Kidney (tissue), 13 donors: ENCODE measurements at regions not wholly inside any gene's neighbourhood (a gene's known extent, or its start where the extent isn't known, plus 50 kb on each side); places are given as distances from the start of the nearest gene placed in this dataset.

Experiments
- DNase-seq, 5 donors: peaks; one replicate each; pipeline ENCODE4 v3.0.0-alpha.2; 2013 to 2020
- FAIRE-seq: peaks from 2 replicates; lab custom pipeline; 2012; peaks lifted over from hg19 to GRCh38; lab: Jason Lieb, UNC
- H3K27ac ChIP-seq, 2 donors: one replicate each; pipeline ENCODE4 v1.7.0; 2013; ENCODE audit warnings: low read depth in 2 of 2, low read length in 2 of 2, inconsistent platforms in 1 of 2
- H3K27me3 ChIP-seq: one replicate; pipeline ENCODE4 v1.7.1; 2013; ENCODE audit warnings: low read length, inconsistent platforms; ENCODE audit not compliant: control insufficient read depth, insufficient read depth
- H3K36me3 ChIP-seq, 3 donors: one replicate each; pipeline versions ENCODE4 v1.7.0 to v1.7.1; 2013; ENCODE audit warnings: low read length in 3 of 3, control low read depth in 1 of 3, inconsistent platforms in 1 of 3; ENCODE audit not compliant: insufficient read depth in 3 of 3, control insufficient read depth in 2 of 3
- H3K4me1 ChIP-seq, 3 donors: one replicate each; pipeline versions ENCODE4 v1.7.0 to v1.7.1; 2013; ENCODE audit warnings: low read length in 3 of 3, inconsistent platforms in 1 of 3, low read depth in 1 of 3; ENCODE audit not compliant: control insufficient read depth in 2 of 3, insufficient read depth in 2 of 3
- H3K4me3 ChIP-seq, 3 donors: one replicate each; pipeline versions ENCODE4 v1.7.0 to v1.8.1; 2013; ENCODE audit warnings: low read length in 3 of 3, control low read depth in 1 of 3, inconsistent platforms in 1 of 3
- H3K9ac ChIP-seq, 3 donors: one replicate each; pipeline versions ENCODE4 v1.7.0 to v1.7.1; 2013; ENCODE audit warnings: low read length in 3 of 3, control low read depth in 1 of 3, inconsistent platforms in 1 of 3
- H3K9me3 ChIP-seq, 3 donors: one replicate each; pipeline versions ENCODE4 v1.7.0 to v1.7.1; 2013; ENCODE audit warnings: low read length in 3 of 3, control low read depth in 1 of 3, inconsistent platforms in 1 of 3; ENCODE audit not compliant: control insufficient read depth in 2 of 3, insufficient read depth in 1 of 3
- intact Hi-C: fragments of 100-400 bp; cut with DNase I; formaldehyde crosslinking; loops from one replicate; pipeline ENCODE4 v1.11.1; 2022
- TF ChIP-seq, protein P1 (sequence below): IDR thresholded peaks from 3 replicates; pipeline ENCODE4 v1.5.1; 2012; ENCODE audit warnings: mild to moderate bottlenecking, moderate library complexity, borderline replicate concordance; ENCODE audit not compliant: insufficient read depth; ENCODE audit errors: extremely low read depth
- donor health status: control.
- donor health status: control.
- donor health status: control.
- donor health status: control.
- donor health status: control.
- donor health status: DM: yes; HTN: yes; CAD: no.
- donor health status: Normal renal cell carcinoma (clear cell type).

DNA sequence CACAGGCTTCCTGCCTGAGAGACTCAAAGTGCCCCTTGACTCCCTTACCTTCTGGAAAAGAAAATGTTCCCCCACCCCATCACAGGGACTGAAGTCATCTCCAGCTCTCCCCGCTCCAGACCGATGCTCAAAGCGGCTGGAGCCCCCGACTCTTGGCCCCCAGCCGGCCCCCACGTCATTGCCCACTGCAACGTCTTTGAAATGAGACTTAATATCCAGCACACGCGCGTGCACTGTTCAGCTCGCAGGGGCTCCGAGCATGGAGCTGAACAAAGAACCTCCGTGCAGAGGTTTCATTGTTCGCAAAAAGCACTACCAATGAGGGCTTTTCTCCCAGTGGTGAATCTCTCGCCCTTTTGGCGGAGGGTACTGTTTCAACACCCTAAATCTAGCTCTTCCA, 313.4 kb upstream of the SORL1-AS1 start:
- FAIRE-seq = no peak
- no peak overlapping the region for H3K4me3 ChIP-seq

GRCh38 chr11:121763526-121763925, 310.8 kb upstream of the SORL1-AS1 start:
- Histone ChIP-seq H3K4me1 (peaks cover 0 to 4% (median 0%) of the 10 kb centered on the region in 3 donors), H3K4me3 (no peak overlapping the region), H3K27me3 (no peaks in the 10 kb centered on the region), H3K36me3 (no peaks in the 10 kb centered on the region), H3K9me3 (no peaks in the 10 kb centered on the region), H3K27ac (no peak overlapping the region), H3K9ac (no peak overlapping the region)
- no peak for DNase-seq
- intact Hi-C loops = no loop called here
- TF ChIP-seq, protein P1, sequence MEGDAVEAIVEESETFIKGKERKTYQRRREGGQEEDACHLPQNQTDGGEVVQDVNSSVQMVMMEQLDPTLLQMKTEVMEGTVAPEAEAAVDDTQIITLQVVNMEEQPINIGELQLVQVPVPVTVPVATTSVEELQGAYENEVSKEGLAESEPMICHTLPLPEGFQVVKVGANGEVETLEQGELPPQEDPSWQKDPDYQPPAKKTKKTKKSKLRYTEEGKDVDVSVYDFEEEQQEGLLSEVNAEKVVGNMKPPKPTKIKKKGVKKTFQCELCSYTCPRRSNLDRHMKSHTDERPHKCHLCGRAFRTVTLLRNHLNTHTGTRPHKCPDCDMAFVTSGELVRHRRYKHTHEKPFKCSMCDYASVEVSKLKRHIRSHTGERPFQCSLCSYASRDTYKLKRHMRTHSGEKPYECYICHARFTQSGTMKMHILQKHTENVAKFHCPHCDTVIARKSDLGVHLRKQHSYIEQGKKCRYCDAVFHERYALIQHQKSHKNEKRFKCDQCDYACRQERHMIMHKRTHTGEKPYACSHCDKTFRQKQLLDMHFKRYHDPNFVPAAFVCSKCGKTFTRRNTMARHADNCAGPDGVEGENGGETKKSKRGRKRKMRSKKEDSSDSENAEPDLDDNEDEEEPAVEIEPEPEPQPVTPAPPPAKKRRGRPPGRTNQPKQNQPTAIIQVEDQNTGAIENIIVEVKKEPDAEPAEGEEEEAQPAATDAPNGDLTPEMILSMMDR = no peak
- FAIRE-seq = no peak

More for the DNA sequence above, 313.4 kb upstream of the SORL1-AS1 start:
- no peaks in the 10 kb centered on the region for H3K27me3 ChIP-seq
- no peak overlapping the region for H3K27ac ChIP-seq
- DNase-seq = peak in 1 of 5 donors; percentile 43
- TF ChIP-seq, protein P1 = no peak
- H3K9ac ChIP-seq = no peak overlapping the region
- H3K36me3 ChIP-seq = no peaks in the 10 kb centered on the region
- H3K4me1 ChIP-seq = peaks cover 0 to 4% (median 0%) of the 10 kb centered on the region in 3 donors
- intact Hi-C loops = no loop called here
- H3K9me3 ChIP-seq = no peaks in the 10 kb centered on the region

DNA sequence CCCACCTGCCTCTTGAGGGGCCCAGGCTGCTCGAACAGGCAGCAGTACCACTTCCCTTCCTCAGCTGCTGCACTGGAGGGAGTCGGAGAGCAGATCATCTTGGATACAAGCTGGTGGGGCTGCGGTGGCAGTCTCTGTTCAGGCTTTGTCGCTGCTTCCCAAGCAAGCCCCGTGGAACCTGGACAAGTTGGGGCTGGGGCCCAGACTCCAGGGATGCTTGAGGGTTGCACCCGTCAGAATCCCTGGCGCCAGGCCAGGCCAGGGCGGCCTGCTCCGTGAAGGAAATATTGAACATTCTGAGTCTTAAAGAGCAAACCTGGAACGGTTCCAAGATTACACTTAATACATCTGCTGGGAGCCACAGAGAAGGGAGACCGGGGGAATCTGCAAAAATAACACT, 310.1 kb upstream of the SORL1-AS1 start:
- Histone ChIP-seq H3K27ac (no peak overlapping the region), H3K36me3 (no peaks in the 10 kb centered on the region), H3K9ac (no peak overlapping the region), H3K4me3 (no peak overlapping the region), H3K27me3 (no peaks in the 10 kb centered on the region), H3K9me3 (no peaks in the 10 kb centered on the region), H3K4me1 (peaks cover 0 to 4% (median 0%) of the 10 kb centered on the region in 3 donors)
- TF ChIP-seq, protein P1 = no peak
- FAIRE-seq (no peak), DNase-seq (peak; percentile 14 to 73 (median 53))
- intact Hi-C loops = no loop called here

GRCh38 chr11:121761186-121761585, 308.4 kb upstream of the SORL1-AS1 start:
- Histone ChIP-seq H3K9ac (no peak overlapping the region), H3K36me3 (no peaks in the 10 kb centered on the region), H3K4me3 (no peak overlapping the region), H3K9me3 (no peaks in the 10 kb centered on the region), H3K4me1 (peaks cover 0 to 4% (median 0%) of the 10 kb centered on the region in 3 donors), H3K27ac (no peak overlapping the region), H3K27me3 (no peaks in the 10 kb centered on the region)
- DNase-seq = no peak
- FAIRE-seq = no peak
- intact Hi-C loops = no loop called here
- TF ChIP-seq, protein P1 = no peak
